HG03097 (cell line): ENCODE measurements at regions not wholly inside any gene's neighbourhood (a gene's known extent, or its start where the extent isn't known, plus 50 kb on each side); places are given as distances from the start of the nearest gene placed in this dataset.
A peak's percentile ranks its signal among the peaks of the same experiment; 100 is the strongest.
"Not testable (repeated sequence)": the region's sequence is repeated elsewhere in the genome, so short reads cannot be mapped to it uniquely, and the experiment has no call there.

Source experiments
- ATAC-seq: cut with Tn5 transposase; IDR thresholded peaks from one replicate; pipeline ENCODE4 v1.9.1; 2021; ENCODE audit not compliant: unreplicated experiment, low FRiP score

DNA sequence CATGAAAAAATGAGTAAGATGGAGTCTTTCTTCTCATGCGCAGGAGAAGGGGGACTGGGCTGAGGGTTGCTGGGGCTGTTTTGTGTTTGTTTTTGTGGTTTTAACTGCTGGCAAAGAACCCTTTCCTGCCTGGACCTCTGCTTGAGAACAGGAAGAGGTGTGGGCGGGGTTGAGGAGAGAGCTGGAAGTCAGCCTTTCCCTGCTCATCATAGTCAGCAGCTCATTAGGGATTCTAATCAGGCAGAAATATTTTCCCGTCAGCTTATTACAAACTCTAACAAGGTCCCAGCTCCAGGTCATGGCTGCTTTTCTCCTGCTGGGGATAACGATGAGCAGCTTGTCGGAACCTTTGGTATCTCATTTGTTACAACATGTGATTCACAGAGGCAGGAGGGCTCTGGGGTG is 185.0 kb upstream of the NRXN3 start:
- ATAC-seq = no peak

DNA sequence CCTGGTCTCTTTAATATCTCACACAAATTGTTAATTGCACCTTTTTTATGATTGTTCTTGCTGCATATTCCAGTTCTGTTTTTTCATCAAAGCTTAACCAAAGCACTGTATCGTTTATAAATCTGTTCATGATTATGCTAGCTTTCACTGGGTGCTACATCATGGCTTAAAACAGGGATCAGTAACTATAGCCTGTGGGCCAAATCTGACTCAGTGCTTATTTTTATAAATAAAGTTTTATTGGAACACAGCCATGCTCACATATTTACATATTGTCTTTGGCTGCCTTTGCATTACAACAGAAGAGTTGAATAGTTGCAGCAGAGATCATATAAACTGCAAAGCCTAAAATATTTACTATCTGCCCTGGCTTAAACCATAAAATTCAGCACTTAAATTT is 183.4 kb upstream of the NRXN3 start:
- no peak for ATAC-seq

DNA sequence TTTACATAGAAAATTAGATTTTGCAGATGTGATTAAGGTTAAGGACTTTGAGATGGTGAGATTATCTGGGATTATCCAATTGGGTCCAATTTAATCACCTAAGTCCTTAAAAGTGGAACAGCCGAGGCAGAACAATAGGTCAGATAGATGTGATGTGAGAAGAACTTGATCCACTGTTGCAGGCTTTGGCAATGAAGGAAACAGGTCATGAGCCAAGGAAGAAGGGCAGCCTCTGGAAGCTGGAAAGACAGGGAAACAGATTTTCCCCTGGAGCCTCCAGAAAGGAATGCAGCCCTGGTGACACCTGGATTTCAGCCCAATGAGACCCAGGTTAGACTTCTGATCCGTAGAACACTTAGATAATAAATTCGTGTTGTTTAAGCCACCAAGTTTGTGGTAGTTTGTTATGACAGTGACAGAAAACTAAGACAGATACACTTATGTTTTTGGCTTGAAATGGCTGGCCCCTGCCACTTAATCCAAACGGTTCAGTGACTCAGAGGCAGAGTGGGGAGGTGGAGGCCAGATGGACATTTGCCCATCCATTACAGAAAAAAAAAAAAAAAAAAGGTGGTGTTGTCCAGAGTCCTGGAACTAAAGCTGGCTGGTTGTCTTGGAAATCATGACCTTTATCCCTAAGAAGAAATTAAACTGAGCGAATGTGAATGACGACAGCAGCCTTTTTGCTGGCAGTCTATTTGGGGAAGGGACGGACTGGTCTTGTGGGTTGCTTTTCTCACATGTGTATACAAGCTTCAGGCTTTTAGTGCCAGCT is 181.9 kb upstream of the NRXN3 start:
- ATAC-seq = no peak

DNA sequence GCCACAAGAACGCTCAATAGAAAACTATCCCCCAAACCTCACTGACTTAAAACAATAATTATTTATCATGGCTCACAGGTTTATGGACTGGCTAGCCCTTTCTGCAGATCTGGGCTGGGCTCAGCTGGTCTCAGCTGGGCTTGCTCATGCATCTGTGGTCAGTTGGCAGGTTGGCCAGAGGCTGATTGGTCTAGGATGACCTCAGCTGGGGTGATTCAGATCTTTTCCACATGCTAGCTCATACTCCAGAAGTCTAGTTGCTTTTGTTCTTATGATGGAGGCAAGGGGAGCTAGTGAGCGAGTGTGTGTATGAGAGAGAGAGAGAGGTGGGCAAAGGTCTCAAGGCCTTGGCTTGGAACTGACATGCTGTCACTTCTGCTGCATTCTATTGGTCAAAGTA is 181.2 kb upstream of the NRXN3 start:
- no peak for ATAC-seq

DNA sequence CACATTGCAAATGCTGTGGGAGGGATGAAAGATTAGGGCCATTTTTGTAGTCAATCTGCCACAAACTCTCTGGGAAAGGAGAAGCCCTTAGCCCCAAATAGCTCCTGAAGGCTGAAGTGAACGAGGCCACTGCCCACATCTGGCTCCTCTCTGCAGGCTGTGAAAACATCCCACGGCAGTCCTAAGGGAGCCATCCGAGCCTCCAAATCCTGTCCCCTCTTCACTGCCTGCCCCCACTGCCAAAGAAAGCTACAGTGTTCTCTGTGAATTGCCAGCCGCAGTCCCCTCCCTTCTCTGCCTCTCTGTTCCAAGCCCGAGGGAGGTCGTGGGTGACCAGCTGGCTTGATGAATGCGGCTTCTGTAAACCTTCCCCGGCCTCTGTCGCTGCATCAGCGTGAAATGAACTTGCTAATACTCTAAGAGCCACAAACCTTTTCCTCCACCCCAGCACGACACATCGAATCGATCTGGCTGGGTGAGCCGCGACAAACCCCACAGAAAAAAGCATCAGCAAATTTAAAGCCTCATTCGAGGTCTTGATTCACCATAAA is 180.7 kb upstream of the NRXN3 start:
- no peak for ATAC-seq

DNA sequence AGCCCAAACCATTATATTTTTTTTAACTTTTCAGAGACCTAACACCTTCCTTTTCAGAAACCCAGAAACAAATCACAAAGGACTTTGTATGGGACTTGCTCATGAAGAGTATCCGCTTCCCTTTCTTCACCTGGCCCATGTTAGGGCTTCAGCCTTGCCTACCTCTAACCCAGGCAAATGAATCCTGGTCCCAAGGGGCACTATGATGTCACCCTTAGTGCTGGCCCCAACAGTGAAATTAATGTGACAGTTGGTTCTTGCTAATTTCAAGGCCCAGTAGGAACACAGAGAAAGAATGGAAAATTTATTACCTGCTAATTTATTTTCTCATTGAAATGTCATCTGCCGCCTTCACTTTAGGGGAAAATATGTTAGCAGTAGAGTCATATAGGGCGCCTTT is 179.8 kb upstream of the NRXN3 start:
- no peak for ATAC-seq

DNA sequence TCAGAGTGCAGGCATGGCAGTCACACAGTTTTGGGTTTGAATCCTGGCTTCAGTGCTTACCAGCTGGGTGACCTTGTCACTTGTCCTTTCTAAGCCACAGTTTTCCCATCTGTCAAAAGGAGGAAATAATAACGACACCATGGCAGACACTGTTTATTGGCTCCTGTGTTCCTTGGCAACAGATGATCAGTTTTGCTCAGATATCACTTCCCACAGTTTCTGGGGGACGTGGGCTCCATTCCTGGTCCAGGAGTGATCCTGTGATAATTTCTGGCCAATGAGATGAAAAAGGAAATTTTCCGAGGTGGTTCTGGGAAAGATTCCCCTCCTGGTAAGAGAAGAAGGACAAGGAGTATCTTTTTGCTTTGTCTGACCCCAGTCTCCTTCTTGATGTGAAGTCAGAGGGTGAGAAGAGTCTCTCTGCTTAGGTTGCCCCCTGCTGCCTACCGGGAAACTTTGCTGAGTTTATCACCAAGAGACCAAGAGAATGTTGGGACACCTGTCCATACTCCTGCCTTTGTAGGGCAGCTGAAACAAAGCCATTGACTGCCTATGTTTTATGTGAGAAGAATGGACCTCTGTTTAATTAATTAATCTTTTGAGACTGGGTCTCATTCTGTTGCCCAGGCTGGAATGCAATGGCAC is 178.9 kb upstream of the NRXN3 start:
- ATAC-seq = no peak

DNA sequence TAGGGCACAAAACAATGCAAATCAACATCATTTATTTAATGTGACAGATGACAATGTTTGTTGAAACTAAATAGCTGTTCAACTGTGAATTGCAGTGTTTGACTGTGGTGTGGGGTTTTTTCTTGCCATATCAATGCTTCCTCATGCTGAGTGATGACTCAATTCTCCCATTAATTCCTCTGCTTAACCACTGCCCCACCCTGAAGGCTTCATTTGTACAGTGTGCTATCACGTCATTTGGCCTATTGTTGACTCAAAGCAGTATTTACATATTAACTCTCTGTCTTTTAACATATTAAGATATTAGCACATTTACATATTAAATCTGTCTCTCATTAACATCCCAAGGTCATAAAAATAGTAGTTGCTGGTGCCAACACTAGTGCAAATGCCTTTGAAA is 164.8 kb upstream of the NRXN3 start:
- ATAC-seq = peak; percentile 93

DNA sequence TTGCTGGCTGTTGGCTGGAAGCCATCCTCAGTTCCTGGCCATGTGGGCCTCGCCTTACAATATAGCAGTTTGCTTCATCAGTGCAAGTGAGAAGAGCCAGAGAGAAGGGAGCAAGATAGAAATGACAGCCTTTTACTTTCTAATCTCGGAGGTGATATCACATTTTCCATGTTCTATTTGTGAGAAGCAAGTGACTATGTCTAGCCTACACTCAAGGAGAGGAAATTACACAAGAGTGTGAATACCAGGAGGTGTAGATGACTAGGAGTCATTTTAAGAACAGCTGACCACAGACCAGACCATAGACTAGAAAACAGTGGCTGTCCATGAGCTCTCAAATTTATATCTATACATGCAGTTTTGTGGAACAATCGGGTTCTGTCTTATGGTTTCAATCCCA is 163.0 kb upstream of the NRXN3 start:
- no peak for ATAC-seq

DNA sequence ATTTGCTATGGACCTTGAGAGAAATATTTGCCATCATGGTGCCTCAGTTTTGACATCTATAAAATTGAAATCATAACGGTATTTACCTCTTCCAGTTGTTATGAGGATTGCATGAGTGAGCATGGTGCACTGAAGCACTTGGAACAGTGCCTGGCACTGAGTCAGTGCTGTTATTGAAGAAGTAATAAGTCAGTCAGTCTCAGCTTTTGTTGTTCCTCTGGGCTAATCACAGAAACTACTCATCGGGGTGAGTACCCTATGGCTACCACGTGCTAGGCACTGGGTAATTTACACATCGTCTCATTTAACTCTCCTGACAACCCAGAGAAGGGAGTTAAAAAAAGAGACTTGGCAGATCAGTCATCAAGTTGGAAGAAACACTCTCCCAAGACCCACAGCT is 159.5 kb upstream of the NRXN3 start:
- ATAC-seq = no peak

DNA sequence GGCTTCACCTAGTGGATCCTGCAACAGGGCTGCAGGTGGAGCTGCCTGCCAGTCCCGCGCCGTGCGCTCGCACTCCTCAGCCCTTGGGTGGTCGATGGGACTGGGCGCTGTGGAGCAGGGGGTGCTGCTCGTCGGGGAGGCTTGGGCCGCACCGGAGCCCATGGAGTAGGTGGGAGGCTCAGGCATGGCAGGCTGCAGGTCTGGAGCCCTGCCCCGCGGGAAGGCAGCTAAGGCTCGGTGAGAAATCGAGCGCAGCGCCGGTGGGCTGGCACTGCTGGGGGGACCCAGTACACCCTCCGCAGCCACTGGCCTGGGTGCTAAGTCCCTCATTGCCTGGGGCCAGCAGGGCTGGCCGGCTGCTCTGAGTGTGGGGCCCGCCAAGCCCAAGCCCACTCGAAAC is 156.3 kb upstream of the NRXN3 start:
- not testable (repeated sequence) for ATAC-seq

DNA sequence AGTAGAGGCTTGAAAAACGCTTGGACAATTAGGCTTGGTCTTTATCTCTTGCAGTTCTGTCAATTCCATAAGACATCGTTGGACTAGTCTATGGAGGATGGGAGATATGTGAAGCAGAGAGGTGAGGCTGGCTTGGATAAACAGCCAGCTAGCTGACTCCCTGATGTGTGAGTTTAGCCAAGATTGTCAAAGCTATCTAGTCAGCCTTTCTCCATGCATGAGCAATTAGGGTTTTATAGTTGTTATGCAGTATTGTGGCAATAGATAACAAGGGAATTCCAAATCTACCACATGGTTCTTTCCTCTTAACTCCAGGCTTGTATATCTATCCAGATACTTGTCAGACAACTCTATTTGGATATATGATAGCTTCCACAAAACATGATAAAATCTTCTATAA is 153.6 kb upstream of the NRXN3 start:
- no peak for ATAC-seq

DNA sequence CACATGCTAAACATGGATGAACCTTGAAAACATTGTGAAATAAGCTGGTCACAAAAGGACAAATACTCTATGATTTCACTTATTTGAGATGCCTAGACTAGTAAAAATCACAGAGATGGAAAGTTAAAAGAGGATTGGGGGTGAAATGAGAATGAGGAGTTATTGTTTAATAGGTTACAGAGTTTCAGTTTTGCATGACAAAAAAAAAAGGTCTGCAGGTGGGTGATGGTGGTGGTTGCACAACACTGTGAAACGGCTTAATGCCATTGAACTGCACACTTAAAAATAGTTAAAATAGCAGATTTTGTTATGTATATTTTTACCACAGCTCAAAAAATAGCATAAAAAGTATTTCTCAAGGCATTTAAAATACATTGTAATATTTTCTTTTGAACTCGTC is 151.9 kb upstream of the NRXN3 start:
- no peak for ATAC-seq

DNA sequence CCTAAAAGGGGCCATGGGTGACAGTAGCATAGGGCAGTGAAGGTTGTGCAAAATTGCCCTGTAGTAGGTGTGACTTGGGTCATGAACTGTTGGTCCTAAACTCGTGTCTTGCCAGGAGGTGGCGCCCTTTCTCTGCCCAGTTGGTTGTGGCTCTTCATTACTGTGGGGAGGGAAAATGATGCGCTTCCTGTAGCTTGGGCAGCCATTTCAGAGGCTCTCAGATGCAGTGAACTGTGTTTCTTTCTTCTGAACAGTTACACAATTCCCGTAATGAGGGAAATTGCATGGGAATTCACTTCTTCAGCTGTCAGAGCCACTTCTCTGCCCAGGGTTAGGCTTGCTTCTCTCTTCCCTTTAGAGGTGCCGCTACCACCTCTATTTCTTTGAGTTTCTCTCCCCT is 148.1 kb upstream of the NRXN3 start:
- ATAC-seq = no peak

DNA sequence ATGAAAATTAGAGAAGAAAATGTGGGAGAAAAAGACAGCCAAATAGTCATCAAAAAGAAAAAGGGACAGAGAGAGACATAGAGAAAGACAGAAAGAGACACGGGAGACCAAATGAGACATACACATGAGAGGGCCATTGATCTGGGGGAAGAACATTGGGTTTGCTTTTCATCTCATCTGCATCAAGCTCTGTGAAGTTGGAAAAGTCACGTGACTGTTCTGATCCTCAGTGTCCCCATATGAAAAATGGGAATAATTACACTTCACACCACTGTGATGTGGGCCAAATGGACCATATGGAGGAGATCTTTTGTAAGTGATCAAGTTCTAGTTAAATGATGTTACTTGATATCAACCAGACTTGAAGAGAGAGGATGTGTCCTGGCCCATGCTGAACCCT is 147.1 kb upstream of the NRXN3 start:
- no peak for ATAC-seq

DNA sequence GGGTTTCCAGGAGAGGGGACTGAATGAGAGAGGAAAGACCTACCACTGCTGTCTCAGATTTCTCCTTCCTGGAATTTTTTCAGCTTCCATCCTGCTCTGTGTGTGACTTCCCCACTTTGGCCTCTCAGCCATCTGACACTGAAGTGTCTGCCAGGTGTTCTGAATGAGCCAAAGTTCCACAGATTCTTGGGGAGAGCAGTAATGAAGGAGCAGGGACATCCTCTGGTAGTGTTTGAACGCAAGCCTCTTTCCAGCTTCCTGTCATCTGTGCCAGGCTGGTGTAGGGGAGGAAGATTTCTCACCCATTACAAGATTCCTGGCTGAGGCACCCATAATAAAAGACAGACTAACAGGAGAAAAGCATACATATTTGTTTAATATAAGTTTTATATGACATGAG is 141.7 kb upstream of the NRXN3 start:
- ATAC-seq = no peak

DNA sequence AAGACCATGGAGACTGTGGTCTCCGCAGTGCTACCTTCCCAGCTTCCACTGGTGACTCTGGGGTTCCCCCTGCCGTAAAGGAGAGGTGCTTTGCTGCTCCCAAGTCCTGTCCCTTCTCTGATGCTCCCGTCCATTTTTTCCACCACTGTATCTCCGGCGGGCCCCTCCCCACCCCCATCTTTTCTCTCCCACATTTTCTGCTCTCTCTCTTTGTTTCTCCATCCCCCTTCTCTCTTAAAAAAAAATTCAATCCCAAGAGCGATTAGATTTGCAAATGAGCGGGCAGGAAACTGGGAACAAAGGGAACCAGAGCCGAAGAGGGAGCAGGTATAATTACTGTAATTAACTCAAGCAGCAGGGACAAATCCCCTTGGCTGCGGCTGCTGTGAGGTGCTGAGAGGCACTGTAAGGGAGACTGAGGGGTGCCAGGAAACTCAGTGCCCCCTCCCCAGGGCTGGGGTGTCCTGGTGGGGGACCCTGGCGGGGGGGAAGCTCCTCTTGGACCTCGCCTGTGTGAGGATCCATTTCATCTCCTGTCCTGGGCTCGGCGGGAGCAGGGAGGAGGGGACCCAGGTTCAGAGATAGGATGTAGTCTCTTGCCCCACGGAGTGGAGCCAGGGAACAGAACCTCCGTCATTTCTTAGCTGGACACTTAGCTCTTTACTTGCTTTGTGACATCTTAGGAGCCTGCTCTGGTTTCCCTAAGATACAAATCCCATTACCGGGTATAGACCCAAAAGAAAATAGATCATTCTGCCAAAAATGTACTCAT is 140.4 kb upstream of the NRXN3 start:
- no peak for ATAC-seq

DNA sequence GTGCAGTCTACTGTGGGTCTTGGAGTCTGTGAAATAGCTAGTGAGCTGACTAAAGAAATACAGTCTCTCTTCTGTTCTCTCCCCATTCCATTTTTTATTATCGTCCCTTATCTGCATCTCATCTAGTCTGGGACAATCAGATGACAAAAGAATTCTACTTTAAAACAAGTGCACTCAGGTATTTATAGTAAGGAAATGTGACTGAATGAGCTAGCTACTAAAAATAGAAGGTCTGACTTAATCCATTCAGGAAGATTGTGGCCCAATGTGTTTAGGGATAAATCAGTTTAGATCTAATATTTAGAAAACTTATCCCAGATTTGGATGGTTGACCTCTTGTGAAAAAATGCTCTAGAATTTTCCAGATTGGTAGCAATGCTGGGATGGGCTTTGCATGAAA is 126.8 kb upstream of the NRXN3 start:
- ATAC-seq = no peak

DNA sequence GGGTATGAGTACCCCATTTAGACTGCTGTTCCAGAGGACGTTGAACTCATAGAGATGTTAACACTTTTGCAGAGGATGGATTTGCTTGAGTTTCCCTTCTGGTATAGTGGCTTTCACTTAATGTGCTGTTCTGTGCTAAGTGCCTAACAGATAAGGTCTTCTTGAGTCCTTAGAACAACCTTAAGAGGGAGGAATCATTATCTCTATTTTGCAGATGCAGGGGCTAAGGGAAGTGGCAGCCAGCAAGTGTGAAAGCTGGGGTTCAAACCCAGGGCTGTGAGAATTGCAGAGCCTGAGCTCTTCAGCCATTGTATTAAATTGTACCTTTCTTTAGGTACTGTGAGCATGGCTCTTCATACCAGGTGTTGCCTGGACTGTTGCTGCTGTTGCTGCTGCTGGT is 122.1 kb upstream of the NRXN3 start:
- ATAC-seq = no peak

DNA sequence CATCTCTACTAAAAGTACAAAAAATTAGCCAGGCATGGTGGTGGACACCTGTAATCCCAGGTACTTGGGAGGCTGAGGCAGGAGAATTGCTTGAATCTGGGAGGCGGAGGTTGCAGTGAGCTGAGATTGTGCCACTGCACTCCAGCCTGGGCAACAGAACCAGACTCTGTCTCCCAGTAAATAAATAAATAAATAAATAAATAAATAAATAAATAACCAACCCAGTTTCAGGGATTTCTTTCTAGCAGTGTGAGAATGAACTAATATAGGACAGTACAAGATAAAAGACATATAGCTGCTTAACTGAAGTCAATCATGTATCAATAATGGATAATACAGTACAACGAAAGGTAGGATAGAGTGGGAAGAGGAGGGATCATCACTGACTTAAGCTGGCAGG is 113.3 kb upstream of the NRXN3 start:
- ATAC-seq = not testable (repeated sequence)

DNA sequence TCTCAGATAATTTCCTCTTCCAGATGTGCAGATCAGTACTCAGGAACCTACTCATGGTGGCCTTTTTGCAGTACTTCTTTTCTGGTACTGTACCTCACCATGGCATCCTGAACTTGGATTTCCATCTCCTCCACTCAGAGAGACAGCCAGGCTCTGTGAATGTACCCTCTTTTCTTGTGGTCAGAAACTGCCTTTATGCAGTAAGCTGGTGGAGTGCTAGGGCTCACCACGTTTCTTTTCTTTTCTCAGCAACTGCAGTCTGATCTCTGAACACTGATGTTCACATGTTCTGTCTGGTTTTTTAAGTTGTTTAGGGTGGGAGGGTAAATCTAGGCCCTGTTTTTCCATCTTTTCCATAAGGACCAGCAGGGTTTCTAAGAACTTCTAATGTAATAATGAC is 99.8 kb upstream of the NRXN3 start:
- ATAC-seq = no peak
